ENCODE measurements at regions not wholly inside any gene's neighbourhood (a gene's known extent, or its start where the extent isn't known, plus 50 kb on each side); places are given as distances from the start of the nearest gene placed in this dataset.

DNA sequence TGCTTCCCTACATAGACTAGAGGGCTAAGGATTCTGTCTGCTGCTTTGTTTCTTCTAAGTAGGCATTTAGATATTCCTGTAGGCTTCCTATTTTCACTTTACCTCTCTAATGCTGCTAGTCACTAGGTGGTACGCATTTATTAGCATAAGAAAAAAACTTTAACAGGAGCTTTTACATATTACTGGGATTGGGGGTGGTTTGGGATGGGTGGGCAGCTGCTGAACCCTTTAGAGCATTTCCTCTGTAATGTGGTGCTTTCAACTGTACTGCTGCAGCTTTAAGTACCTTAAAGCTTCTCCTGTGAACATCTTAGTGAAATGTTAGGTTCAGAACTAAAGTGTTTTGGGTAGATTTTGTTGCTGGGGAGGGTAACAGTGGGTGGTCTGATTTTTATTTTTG lies 92.6 kb downstream of the ZNF486 start:
- no peak for ATAC-seq (ENCODE audit: insufficient read depth, low read depth)
- TF ChIP-seq EZH2 (IDR thresholded peaks at IDR 0.05; ENCODE audit: borderline replicate concordance, low read depth, low read length, severe bottlenecking) = no peak
- TF ChIP-seq, protein P1, sequence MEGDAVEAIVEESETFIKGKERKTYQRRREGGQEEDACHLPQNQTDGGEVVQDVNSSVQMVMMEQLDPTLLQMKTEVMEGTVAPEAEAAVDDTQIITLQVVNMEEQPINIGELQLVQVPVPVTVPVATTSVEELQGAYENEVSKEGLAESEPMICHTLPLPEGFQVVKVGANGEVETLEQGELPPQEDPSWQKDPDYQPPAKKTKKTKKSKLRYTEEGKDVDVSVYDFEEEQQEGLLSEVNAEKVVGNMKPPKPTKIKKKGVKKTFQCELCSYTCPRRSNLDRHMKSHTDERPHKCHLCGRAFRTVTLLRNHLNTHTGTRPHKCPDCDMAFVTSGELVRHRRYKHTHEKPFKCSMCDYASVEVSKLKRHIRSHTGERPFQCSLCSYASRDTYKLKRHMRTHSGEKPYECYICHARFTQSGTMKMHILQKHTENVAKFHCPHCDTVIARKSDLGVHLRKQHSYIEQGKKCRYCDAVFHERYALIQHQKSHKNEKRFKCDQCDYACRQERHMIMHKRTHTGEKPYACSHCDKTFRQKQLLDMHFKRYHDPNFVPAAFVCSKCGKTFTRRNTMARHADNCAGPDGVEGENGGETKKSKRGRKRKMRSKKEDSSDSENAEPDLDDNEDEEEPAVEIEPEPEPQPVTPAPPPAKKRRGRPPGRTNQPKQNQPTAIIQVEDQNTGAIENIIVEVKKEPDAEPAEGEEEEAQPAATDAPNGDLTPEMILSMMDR (IDR thresholded peaks at IDR 0.05; ENCODE audit: borderline replicate concordance, extremely low read depth, low read length, poor library complexity, severe bottlenecking) = no peak
- no peak overlapping the region for H3K9ac ChIP-seq (ENCODE audit: low read depth, low read length)

GRCh38 chr19:20256606-20257005 lies 89.6 kb downstream of the ZNF486 start:
- Histone ChIP-seq H3K9me3 (ENCODE audit: insufficient read depth, low read length, severe bottlenecking) (no peaks in the 10 kb centered on the region), H3K4me3 (ENCODE audit: low read depth in 1 of 2, low read length in 2 of 2) (no peak overlapping the region), H3K9ac (ENCODE audit: low read depth, low read length) (no peak overlapping the region), H3K27ac (ENCODE audit: low read length) (no peak overlapping the region), H4K20me1 (ENCODE audit: insufficient read depth, low read length) (no peaks in the 10 kb centered on the region), H2AFZ (ENCODE audit: low read depth, low read length) (no peak overlapping the region), H3K36me3 (ENCODE audit: insufficient read depth, low read length) (no peaks in the 10 kb centered on the region), H3K27me3 (ENCODE audit: insufficient read depth, low read length, poor library complexity) (no peaks in the 10 kb centered on the region), H3K4me1 (ENCODE audit: insufficient read depth, low read length) (no peaks in the 10 kb centered on the region), H3K4me2 (ENCODE audit: insufficient read depth, low read length) (no peak overlapping the region), H3K79me2 (ENCODE audit: insufficient read depth, low read length) (no peaks in the 10 kb centered on the region)
- no peak for DNase-seq
- ATAC-seq (ENCODE audit: insufficient read depth, low read depth) = no peak
- TF ChIP-seq EZH2 (IDR thresholded peaks at IDR 0.05; ENCODE audit: borderline replicate concordance, low read depth, low read length, severe bottlenecking) = no peak
- TF ChIP-seq, protein P1 (IDR thresholded peaks at IDR 0.05; ENCODE audit: borderline replicate concordance, extremely low read depth, low read length, poor library complexity, severe bottlenecking) = no peak

More for the DNA sequence above, 92.6 kb downstream of the ZNF486 start:
- Histone ChIP-seq H3K79me2 (ENCODE audit: insufficient read depth, low read length) (no peaks in the 10 kb centered on the region), H4K20me1 (ENCODE audit: insufficient read depth, low read length) (no peaks in the 10 kb centered on the region), H3K27me3 (ENCODE audit: insufficient read depth, low read length, poor library complexity) (no peaks in the 10 kb centered on the region), H3K4me2 (ENCODE audit: insufficient read depth, low read length) (no peak overlapping the region), H3K4me1 (ENCODE audit: insufficient read depth, low read length) (no peaks in the 10 kb centered on the region), H3K4me3 (ENCODE audit: low read depth in 1 of 2, low read length in 2 of 2) (no peak overlapping the region), H3K27ac (ENCODE audit: low read length) (no peak overlapping the region), H3K36me3 (ENCODE audit: insufficient read depth, low read length) (no peaks in the 10 kb centered on the region), H3K9me3 (ENCODE audit: insufficient read depth, low read length, severe bottlenecking) (no peaks in the 10 kb centered on the region), H2AFZ (ENCODE audit: low read depth, low read length) (no peak overlapping the region)
- DNase-seq = no peak

- H3K36me3 ChIP-seq (ENCODE audit: insufficient read depth, low read length) = no peaks in the 10 kb centered on the region
- DNase-seq (no peak), ATAC-seq (ENCODE audit: insufficient read depth, low read depth) (no peak)
- H2AFZ ChIP-seq (ENCODE audit: low read depth, low read length) = no peak overlapping the region
- H3K4me1 ChIP-seq (ENCODE audit: insufficient read depth, low read length) = no peaks in the 10 kb centered on the region
- H3K9me3 ChIP-seq (ENCODE audit: insufficient read depth, low read length, severe bottlenecking) = no peaks in the 10 kb centered on the region
- no peaks in the 10 kb centered on the region for H3K79me2 ChIP-seq (ENCODE audit: insufficient read depth, low read length)
- H3K9ac ChIP-seq (ENCODE audit: low read depth, low read length) = no peak overlapping the region
- no peak overlapping the region for H3K4me3 ChIP-seq (ENCODE audit: low read depth in 1 of 2, low read length in 2 of 2)
- H3K27me3 ChIP-seq (ENCODE audit: insufficient read depth, low read length, poor library complexity) = no peaks in the 10 kb centered on the region
- H4K20me1 ChIP-seq (ENCODE audit: insufficient read depth, low read length) = no peaks in the 10 kb centered on the region
- TF ChIP-seq, protein P1 (IDR thresholded peaks at IDR 0.05; ENCODE audit: borderline replicate concordance, extremely low read depth, low read length, poor library complexity, severe bottlenecking) = no peak
- no peak for TF ChIP-seq EZH2 (IDR thresholded peaks at IDR 0.05; ENCODE audit: borderline replicate concordance, low read depth, low read length, severe bottlenecking)
- H3K27ac ChIP-seq (ENCODE audit: low read length) = no peak overlapping the region
- no peak overlapping the region for H3K4me2 ChIP-seq (ENCODE audit: insufficient read depth, low read length)
Observed at GRCh38 chr19:20254121-20254520, 87.1 kb downstream of the ZNF486 start.

DNA sequence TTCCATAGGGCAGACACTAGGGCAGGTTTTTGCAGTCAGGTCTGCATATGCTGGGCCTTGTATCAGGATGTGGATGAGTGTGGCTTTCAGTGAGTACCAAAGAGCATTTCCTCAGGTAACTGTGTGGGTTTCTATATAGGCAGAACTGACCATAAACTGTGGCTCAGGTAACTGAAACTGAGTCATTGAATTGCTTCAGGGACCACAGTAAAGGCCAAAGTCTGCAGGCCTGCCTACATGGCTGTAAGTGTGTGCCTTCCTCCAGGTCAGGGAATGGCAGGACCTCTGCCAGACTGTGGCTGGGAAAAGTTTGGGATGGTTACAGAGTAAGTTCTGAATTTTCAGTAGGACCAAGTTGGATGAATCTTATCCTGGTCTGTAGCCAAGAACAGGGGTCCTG lies 85.6 kb downstream of the ZNF486 start:
- Histone ChIP-seq H3K4me3 (ENCODE audit: low read depth in 1 of 2, low read length in 2 of 2) (no peak overlapping the region), H3K4me2 (ENCODE audit: insufficient read depth, low read length) (no peak overlapping the region), H3K36me3 (ENCODE audit: insufficient read depth, low read length) (no peaks in the 10 kb centered on the region), H3K27me3 (ENCODE audit: insufficient read depth, low read length, poor library complexity) (no peaks in the 10 kb centered on the region), H3K9me3 (ENCODE audit: insufficient read depth, low read length, severe bottlenecking) (no peaks in the 10 kb centered on the region), H4K20me1 (ENCODE audit: insufficient read depth, low read length) (no peaks in the 10 kb centered on the region), H3K27ac (ENCODE audit: low read length) (no peak overlapping the region), H3K79me2 (ENCODE audit: insufficient read depth, low read length) (no peaks in the 10 kb centered on the region), H3K9ac (ENCODE audit: low read depth, low read length) (no peak overlapping the region), H3K4me1 (ENCODE audit: insufficient read depth, low read length) (no peaks in the 10 kb centered on the region), H2AFZ (ENCODE audit: low read depth, low read length) (peak overlapping the region; percentile 8; the same call in 1 of the 2 replicates)
- no peak for DNase-seq
- ATAC-seq (ENCODE audit: insufficient read depth, low read depth) = no peak
- TF ChIP-seq, protein P1 (IDR thresholded peaks at IDR 0.05; ENCODE audit: borderline replicate concordance, extremely low read depth, low read length, poor library complexity, severe bottlenecking) = no peak
- no peak for TF ChIP-seq EZH2 (IDR thresholded peaks at IDR 0.05; ENCODE audit: borderline replicate concordance, low read depth, low read length, severe bottlenecking)

Data from DND-41 (cell line).